Astrocyte of the cerebellum (primary cell): ENCODE measurements at regions not wholly inside any gene's neighbourhood (a gene's known extent, or its start where the extent isn't known, plus 50 kb on each side); places are given as distances from the start of the nearest gene placed in this dataset.

Experiments used
- DNase-seq: peaks from one replicate; pipeline ENCODE4 v3.0.0-alpha.2; 2011; ENCODE audit warnings: low read depth
- H3K4me3 ChIP-seq: 2 replicates; pipeline ENCODE4 v1.5.1; 2011; ENCODE audit warnings: mild to moderate bottlenecking, low read depth, low read length, moderate library complexity
- CTCF ChIP-seq: IDR thresholded peaks from 2 replicates; pipeline ENCODE4 v1.5.1; 2012; ENCODE audit warnings: low read length, low read depth, moderate library complexity, mild to moderate bottlenecking; ENCODE audit errors: missing control alignments
- in situ Hi-C: cut with HindIII; loops from 2 replicates; pipeline ENCODE4 v1.10.0; 2017; ENCODE audit warnings: low sequenced_read_pairs

GRCh38 chr22:22076932-22077703, 94.5 kb upstream of the TOP3B start:
- in situ Hi-C loops = no loop called here
- no peak overlapping the region for H3K4me3 ChIP-seq
- no peak for TF ChIP-seq CTCF
- no peak for DNase-seq

GRCh38 chr22:22076361-22076760, 93.8 kb upstream of the TOP3B start:
- TF ChIP-seq CTCF = no peak
- no peak overlapping the region for H3K4me3 ChIP-seq
- in situ Hi-C loops = no loop called here
- no peak for DNase-seq

- no peak for TF ChIP-seq CTCF
- in situ Hi-C loops = no loop called here
- DNase-seq = no peak
- H3K4me3 ChIP-seq = no peak overlapping the region
Observed at GRCh38 chr22:22075382-22076163, 93.0 kb upstream of the TOP3B start.

- TF ChIP-seq CTCF = no peak
Observed at GRCh38 chr22:22074634-22075381, 92.2 kb upstream of the TOP3B start.

GRCh38 chr22:22073769-22074561, 91.4 kb upstream of the TOP3B start:
- DNase-seq = no peak
- no peak for TF ChIP-seq CTCF
- H3K4me3 ChIP-seq = no peak overlapping the region
- in situ Hi-C loops = no loop called here

More at GRCh38 chr22:22074634-22075381, 92.2 kb upstream of the TOP3B start:
- H3K4me3 ChIP-seq = no peak overlapping the region
- in situ Hi-C loops = no loop called here
- no peak for DNase-seq

- no peak for DNase-seq
- no peak overlapping the region for H3K4me3 ChIP-seq
- no peak for TF ChIP-seq CTCF
- in situ Hi-C loops = no loop called here
Observed at GRCh38 chr22:22072169-22072836, 89.7 kb upstream of the TOP3B start.
